NT2/D1 (cell line): ENCODE measurements at regions not wholly inside any gene's neighbourhood (a gene's known extent, or its start where the extent isn't known, plus 50 kb on each side); places are given as distances from the start of the nearest gene placed in this dataset.

Experiments used
- SUZ12 ChIP-seq: IDR thresholded peaks from 2 replicates; pipeline ENCODE4 v1.6.1; 2011; ENCODE audit not compliant: insufficient read length, insufficient read depth; ENCODE audit errors: extremely low read depth
- YY1 ChIP-seq: IDR thresholded peaks from 2 replicates; pipeline ENCODE4 v1.6.1; 2011; ENCODE audit not compliant: insufficient read length, insufficient read depth

GRCh38 chr20:60086821-60087562 is 128.8 kb downstream of the CDH26 start:
- TF ChIP-seq SUZ12: no peak
- TF ChIP-seq YY1: no peak
